ENCODE measurements at regions not wholly inside any gene's neighbourhood (a gene's known extent, or its start where the extent isn't known, plus 50 kb on each side); places are given as distances from the start of the nearest gene placed in this dataset.
A peak's percentile ranks its signal among the peaks of the same experiment; 100 is the strongest.

DNA sequence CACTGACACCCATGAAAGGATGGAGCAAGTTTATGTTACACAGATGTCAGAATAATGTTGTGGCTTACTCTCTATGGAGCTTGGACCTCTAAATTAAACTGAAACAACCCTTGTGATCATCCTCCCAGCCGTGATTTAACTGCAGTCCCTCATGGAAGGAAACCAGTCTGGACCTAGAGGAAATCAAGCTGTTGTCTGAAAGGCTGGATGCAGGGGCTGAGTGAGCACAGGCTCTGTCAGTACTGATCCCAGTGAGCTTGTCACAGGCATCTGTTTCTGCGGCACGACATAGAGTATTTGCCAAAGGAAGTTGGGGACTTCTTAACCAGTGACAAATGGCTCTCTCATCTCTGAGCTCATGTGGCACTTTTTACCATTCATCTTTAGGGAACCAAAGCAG is 282.9 kb upstream of the MAP3K1 start:
- TF ChIP-seq, protein P1, sequence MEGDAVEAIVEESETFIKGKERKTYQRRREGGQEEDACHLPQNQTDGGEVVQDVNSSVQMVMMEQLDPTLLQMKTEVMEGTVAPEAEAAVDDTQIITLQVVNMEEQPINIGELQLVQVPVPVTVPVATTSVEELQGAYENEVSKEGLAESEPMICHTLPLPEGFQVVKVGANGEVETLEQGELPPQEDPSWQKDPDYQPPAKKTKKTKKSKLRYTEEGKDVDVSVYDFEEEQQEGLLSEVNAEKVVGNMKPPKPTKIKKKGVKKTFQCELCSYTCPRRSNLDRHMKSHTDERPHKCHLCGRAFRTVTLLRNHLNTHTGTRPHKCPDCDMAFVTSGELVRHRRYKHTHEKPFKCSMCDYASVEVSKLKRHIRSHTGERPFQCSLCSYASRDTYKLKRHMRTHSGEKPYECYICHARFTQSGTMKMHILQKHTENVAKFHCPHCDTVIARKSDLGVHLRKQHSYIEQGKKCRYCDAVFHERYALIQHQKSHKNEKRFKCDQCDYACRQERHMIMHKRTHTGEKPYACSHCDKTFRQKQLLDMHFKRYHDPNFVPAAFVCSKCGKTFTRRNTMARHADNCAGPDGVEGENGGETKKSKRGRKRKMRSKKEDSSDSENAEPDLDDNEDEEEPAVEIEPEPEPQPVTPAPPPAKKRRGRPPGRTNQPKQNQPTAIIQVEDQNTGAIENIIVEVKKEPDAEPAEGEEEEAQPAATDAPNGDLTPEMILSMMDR (conservative IDR thresholded peaks at IDR 0.05; ENCODE audit: low read depth, low read length) = no peak
- no peak for DNase-seq (ENCODE audit: low read depth)
- no peak overlapping the region for H3K4me3 ChIP-seq (ENCODE audit: low read depth, low read length)

DNA sequence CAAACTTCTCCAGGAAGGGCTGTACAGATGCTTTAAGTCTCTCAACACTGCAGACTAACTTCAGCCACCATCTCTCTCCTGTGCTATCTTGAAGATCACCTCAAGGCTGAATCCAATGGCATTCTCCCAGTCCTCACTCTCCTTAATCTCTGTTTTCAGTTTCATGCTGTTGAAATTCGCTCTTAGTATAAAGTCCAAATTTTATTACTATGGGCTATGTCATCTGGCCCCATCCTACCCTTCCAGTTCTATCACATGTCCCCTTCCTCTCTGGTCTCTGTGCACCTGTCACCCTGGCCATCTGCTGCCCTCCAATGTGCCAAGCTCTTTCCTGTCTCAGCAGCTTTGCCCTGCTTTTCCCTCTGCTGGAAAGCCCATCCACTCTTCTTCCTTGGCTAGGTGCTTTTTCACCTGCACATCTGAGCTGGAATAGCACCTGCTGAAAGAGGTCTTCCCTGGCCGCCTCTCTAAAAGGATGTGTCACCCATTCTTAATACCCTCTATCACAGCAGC is 284.7 kb upstream of the MAP3K1 start:
- H3K4me3 ChIP-seq (ENCODE audit: low read depth, low read length) = no peak overlapping the region
- TF ChIP-seq, protein P1 (conservative IDR thresholded peaks at IDR 0.05; ENCODE audit: low read depth, low read length) = no peak
- DNase-seq (ENCODE audit: low read depth) = no peak

DNA sequence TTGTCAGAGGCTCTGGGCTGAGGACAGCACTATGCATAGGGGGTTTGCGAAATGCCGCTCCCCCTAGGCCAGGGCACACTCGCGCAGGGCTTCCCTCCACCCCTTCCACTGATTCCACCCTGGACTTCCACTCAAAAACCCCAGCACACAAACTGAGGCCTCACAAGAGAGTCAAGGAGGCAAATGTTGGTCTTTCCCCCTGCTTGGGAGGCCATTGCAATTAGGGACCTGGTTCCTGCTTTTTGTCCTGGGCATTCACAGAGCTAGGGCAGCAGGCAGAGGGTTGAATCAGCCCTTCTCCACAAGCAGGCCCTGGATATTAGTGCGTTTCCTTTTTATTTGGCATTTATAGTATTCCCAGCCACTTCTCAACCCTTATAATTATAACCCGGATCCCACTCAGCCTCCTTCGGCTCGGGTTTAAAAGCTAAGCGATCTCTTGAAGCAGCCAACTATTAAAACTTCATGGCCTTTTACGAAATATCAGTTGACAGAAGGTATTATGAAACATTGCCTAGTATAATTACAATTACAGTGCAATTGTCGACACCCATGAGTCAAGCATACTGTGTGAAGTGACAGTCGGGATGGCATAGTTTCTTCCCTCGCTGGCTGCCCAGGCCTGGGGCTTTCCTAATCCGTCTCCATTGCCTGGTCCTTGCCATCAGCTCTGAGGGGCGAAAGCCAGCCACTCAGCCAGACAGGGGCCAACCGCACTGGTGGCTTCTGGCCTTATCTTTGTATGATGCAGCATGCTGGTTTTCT is 285.5 kb upstream of the MAP3K1 start:
- H3K4me3 ChIP-seq (ENCODE audit: low read depth, low read length) = no peak overlapping the region
- TF ChIP-seq, protein P1 (conservative IDR thresholded peaks at IDR 0.05; ENCODE audit: low read depth, low read length) = no peak
- no peak for DNase-seq (ENCODE audit: low read depth)

GRCh38 chr5:56527174-56527573 is 288.2 kb upstream of the MAP3K1 start:
- TF ChIP-seq, protein P1 (conservative IDR thresholded peaks at IDR 0.05; ENCODE audit: low read depth, low read length) = no peak
- DNase-seq (ENCODE audit: low read depth) = no peak
- no peak overlapping the region for H3K4me3 ChIP-seq (ENCODE audit: low read depth, low read length)

GRCh38 chr5:56525113-56525512 is 290.2 kb upstream of the MAP3K1 start:
- DNase-seq (ENCODE audit: low read depth) = peak; percentile 64
- TF ChIP-seq, protein P1 (conservative IDR thresholded peaks at IDR 0.05; ENCODE audit: low read depth, low read length) = no peak

DNA sequence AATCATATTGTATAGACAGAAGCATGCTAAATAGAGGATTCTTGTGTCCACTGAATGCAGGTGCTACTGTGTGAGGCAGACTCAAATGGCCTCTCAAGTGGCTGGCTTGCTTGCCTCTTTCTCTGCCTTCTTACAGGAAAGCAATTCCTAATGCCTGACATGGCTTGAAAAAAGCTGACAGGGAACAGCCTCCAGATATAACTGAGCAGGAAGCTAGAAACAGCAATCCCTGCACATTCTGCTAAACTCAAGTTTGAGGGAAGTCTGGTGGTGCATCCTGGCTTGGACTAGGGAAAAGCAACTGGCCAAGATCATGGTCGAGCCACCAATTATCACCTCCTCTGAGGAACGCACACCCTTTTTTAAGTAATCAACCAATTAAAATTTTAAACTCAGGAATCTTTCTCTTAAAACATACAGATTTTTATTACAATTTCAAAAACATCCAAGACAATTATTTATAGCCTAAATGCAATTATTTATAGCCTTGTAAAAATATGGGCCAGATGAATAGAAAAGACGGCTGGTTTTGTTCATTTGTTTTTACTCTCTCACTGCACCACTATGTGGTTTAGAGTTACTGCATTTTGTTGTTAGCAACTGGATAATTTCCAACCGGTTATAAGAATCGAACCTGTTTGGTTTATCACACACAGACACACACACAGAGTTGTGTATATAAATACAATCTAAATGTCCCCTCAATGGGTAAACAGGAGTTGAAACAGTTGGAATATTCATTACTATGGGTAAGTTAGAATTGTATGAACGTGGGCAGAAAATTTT is 290.9 kb upstream of the ANKRD55 start:
- no peak for DNase-seq (ENCODE audit: low read depth)
- no peak overlapping the region for H3K4me3 ChIP-seq (ENCODE audit: low read depth, low read length)
- TF ChIP-seq, protein P1 (conservative IDR thresholded peaks at IDR 0.05; ENCODE audit: low read depth, low read length) = no peak

More at GRCh38 chr5:56525113-56525512, 290.2 kb upstream of the MAP3K1 start:
- H3K4me3 ChIP-seq (ENCODE audit: low read depth, low read length) = no peak overlapping the region
